Body of pancreas (tissue), 4 donors: ENCODE measurements at regions not wholly inside any gene's neighbourhood (a gene's known extent, or its start where the extent isn't known, plus 50 kb on each side); places are given as distances from the start of the nearest gene placed in this dataset.

Experiments used
- POLR2A ChIP-seq, 3 donors: fragments of 450-650 bp; IDR thresholded peaks; one replicate each; pipeline ENCODE4 v1.6.1; 2016; ENCODE audit warnings: antibody characterized with exemption in 3 of 3, mild to moderate bottlenecking in 2 of 3
- TF ChIP-seq, protein P1 (sequence below), 7 experiments: fragments of 450-650 bp in 4 of 7; fragments of 200-600 bp in 3 of 7; sonication (generic) in 3 of 7; IDR thresholded peaks; one replicate each; pipeline ENCODE4 v1.5.1; 2016 to 2019; ENCODE audit warnings: antibody characterized with exemption in 7 of 7

DNA sequence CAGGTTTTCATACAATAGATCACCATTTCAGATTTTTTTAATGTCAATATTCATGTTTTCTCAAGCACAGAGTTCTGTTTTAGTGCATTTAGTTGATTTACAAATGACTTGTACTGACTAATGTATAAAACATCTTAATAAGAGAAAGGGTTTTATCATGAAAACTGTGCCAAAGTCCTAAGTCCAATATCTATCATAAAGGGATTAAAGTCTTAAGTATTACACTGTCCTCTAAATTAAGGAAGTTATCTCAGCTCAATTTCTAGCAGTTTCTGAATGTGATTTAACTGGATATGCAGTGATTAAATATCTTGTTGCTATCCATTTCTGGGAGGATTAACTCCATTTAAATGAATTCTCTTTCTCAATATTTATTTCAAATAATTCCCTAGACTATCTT lies 381.1 kb upstream of the CNTN4 start:
- TF ChIP-seq, protein P1, sequence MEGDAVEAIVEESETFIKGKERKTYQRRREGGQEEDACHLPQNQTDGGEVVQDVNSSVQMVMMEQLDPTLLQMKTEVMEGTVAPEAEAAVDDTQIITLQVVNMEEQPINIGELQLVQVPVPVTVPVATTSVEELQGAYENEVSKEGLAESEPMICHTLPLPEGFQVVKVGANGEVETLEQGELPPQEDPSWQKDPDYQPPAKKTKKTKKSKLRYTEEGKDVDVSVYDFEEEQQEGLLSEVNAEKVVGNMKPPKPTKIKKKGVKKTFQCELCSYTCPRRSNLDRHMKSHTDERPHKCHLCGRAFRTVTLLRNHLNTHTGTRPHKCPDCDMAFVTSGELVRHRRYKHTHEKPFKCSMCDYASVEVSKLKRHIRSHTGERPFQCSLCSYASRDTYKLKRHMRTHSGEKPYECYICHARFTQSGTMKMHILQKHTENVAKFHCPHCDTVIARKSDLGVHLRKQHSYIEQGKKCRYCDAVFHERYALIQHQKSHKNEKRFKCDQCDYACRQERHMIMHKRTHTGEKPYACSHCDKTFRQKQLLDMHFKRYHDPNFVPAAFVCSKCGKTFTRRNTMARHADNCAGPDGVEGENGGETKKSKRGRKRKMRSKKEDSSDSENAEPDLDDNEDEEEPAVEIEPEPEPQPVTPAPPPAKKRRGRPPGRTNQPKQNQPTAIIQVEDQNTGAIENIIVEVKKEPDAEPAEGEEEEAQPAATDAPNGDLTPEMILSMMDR (IDR thresholded peaks at IDR 0.05), result no peak
- no peak for TF ChIP-seq POLR2A (IDR thresholded peaks at IDR 0.05)
